NCI-H2196 (cell line): ENCODE measurements at regions not wholly inside any gene's neighbourhood (a gene's known extent, or its start where the extent isn't known, plus 50 kb on each side); places are given as distances from the start of the nearest gene placed in this dataset.
"Not testable (repeated sequence)": the region's sequence is repeated elsewhere in the genome, so short reads cannot be mapped to it uniquely, and the experiment has no call there.

Experiments
- DNase-seq: peaks from one replicate; lab custom pipeline; 2025; ENCODE audit not compliant: unreplicated experiment; lab: John Stamatoyannopoulos, UW

- DNase-seq, result not testable (repeated sequence)
Observed at GRCh38 chr10:35776557-35776956, 134.5 kb upstream of the FZD8 start.

DNA sequence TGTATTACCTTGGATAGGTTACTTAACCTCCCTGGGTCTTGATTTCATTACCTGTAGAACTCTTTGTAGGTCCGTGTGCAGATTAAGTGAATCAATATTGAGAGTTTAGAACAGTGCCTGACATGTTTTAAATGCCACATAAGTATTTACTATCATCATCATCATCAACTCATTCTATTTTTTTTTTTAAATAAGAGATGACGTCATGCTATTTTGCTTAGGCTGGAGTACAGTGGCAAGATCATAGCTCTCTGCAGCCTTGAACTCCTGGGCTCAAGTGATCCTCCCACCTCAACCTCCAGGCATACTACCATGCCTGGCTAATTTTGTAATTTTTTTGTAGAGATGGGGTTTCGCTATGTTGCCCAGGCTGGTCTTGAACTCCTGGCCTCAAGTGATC is 132.0 kb upstream of the FZD8 start:
- DNase-seq, result no peak

- DNase-seq, result no peak
Observed at GRCh38 chr10:35770817-35771355, 128.8 kb upstream of the FZD8 start.

GRCh38 chr10:35769795-35770194 is 127.7 kb upstream of the FZD8 start:
- no peak for DNase-seq

DNA sequence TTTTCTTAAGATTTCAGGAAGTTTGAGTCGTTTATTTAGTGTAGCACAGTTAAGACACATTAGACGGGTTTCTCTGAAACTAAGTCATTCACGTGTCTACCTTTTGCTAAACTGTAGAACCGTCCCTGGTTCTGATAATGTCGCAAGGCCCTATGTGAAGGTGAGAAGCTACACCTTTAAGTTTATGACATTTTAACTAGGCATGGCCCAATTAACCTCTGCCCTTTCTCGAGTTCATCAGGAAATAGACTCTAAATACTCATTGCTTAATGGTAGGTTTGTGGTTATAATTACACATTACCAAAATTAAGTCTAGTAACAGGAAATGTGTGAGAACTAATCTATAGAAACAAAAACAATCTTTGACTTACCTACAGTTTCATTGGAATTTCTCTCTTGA is 126.6 kb upstream of the FZD8 start:
- no peak for DNase-seq

- DNase-seq, result no peak
Observed at GRCh38 chr10:35768011-35768410, 125.9 kb upstream of the FZD8 start.

GRCh38 chr10:35765996-35766395 is 123.9 kb upstream of the FZD8 start:
- DNase-seq, result no peak

DNA sequence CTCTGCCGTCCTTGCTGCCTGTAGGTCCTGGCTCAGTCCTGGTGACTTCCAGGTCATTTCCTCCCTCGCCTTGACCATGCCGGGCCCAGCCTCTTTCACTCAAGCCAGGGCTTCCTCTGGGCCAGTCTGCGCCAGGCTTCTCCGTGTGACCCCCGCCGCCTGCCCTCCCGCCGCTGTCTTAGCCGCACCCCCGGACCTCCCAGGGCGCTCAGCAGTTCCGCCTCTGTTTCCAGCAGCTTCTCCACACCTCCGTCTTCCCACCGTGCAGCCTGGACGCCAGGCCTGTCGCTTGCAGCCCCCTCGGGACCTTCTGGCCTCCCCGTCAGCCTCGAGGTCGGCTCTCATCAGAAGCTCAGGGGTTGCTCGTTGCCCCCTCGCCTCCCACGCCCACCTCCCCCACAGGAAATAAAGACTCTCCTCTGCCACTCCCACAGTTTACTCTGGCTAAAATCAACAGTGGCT is 123.0 kb upstream of the FZD8 start:
- no peak for DNase-seq

GRCh38 chr10:35762311-35763030 is 120.4 kb upstream of the FZD8 start:
- DNase-seq, result no peak

DNA sequence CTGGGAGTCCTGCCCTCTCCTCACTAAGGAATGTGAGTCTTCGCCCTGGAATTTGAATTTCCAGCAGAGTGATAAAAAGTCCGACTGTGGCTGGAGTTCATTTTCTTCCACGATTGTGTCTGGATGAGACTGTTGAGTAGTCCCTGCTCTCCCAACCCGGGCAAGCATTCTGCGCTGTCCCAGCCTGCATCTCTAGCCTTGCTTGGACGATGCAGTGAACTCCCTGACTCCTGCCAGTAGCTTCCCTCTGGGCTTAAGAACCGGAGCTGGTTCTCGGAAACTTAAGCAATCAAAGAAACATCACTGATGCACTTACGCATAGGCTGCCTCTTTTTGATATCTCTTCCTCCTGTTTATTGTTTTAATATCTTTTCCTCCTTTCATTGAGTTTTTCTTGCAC is 116.0 kb upstream of the FZD8 start:
- DNase-seq, result no peak

GRCh38 chr10:35754519-35754918 is 112.4 kb upstream of the FZD8 start:
- DNase-seq, result no peak

DNA sequence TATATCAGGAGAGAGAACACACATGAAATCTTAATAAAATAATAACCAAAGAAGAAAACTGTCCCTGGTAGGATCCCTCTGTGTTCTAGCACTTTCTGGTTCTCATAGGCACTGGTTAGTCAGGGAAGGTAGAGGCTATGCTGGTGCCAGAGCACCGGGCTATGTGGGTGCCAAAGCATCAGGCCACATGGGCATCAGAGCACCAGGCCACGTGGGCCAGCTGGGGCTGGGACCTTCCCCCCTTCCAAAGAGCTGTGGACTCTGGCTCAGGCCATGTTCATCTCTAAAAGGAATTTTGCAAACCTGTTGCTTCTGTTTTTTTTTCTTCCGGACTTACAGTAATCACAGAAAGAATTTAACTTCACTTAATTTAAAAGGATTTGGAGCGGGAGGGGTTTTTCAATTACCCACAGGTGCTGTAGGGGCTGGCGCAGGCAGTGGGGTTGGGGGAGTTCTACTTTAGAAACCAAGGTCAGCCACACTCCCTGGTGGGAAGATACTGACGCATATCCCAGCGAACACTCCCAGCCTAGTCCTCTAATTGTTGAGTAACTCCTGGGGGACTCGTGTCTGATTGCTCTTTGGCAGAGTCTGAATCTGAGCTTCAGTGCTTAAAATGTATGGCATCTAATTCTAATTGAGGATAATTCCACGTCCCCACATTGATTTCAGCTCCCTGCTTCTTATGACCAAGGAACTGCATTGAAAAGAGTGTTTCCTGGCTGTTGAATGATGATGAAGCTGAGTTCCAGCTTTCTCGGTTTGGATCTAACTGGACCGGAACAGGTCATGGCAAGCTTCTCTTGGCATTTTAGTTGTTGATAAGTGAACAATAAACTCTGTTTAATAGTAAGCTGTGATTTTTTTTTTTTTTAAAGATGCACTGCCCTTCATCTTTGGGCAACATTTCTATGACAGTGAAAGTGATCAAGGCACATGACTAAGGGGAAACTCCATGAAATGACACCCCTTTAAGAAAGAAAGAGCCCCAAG is 110.7 kb upstream of the FZD8 start:
- no peak for DNase-seq

DNA sequence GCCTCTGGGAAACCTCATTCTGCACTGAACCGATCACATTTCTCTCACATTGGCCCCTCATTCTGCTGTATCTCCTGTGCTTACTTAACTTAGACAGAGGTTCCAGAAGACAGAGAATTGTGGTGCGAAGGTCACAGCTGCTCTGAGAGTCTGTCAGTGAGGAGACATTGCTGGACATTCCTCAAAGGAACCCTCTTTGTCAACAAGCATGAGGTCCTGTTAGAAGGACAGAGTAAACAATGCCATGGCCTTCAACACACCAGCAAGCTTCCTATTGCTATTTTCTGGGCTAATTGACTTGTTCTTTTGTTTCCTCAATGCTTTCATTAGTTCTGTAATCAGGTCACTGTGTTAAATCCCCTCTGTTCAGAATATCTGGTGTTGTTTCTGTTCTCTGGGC is 109.3 kb upstream of the FZD8 start:
- DNase-seq, result no peak

- DNase-seq, result no peak
Observed at GRCh38 chr10:35749230-35749629, 107.1 kb upstream of the FZD8 start.

DNA sequence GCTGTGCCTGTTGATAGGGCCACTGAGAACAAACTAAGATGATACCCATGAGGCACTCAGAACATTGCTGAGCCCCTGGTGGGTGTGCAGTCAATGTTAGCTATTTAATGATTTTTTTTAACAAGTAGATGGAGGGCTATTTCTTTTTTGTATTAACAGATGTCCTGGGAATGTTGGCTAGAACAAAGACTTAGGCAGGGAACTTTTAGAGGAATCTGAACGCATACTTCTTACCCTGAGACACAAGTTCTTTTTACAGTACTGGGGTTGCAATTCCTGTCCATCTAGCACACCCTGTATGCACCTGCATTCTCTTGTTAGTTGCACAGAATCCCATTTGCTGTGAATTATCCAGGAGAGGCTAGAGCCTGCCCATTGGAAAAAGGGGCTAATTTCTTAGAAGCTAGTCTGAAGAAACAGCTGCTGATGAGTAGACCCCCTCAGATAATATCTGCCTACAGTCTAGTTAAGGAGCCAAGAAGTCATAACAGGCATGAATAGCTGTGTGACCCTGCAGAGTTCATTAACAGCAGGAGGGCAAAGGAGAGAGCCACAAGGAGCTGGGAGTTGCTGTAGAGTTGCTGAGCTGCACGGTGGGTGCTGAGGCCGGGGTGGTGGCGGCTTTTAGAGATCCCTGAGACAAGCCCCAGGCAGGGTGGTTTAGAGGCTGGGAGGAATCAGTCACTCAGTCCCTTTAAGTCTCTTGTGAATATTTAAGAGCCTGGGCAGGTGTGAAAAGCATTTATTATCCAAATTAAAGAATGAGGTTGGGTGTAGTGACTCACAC is 103.7 kb upstream of the FZD8 start:
- DNase-seq, result no peak

DNA sequence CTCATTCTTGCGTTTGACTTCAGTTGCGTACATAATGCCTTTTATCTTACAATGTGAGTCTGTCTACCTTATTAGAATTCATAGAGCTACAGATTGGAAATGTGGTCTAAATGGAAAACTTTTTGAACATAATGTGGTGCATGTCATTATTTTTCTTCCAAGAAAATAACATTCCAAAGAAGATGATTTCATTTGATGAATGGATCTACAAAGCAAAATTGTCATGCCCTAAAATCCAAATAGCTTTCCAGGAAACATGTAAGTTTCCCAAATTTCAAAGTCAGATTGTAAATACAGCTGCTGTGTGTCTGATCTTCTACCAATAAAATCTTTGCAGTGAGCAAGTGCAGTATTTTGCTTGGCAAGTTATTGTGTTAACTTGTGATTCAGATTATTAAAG is 101.8 kb upstream of the FZD8 start:
- no peak for DNase-seq

- no peak for DNase-seq
Observed at GRCh38 chr10:35743351-35743750, 101.3 kb upstream of the FZD8 start.

DNA sequence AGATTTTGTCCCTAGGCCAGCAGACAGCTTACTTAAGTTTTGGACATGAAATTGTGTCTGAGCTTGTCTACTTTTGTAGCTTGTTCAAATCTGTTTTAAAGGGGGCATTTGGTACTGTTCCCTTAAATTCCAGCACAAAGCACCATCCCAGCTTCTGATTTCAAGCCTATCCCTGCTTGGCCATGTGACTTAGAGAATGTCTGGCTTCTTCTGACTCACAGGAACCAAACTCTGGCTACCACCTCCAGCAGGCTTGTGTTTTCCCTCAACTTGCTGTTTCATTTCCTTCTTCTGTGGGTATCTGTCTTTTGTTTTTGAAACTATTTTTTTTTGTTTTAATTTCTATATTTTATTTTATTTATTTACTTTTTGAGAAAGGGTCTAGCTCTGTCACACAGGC is 97.9 kb upstream of the FZD8 start:
- no peak for DNase-seq

DNA sequence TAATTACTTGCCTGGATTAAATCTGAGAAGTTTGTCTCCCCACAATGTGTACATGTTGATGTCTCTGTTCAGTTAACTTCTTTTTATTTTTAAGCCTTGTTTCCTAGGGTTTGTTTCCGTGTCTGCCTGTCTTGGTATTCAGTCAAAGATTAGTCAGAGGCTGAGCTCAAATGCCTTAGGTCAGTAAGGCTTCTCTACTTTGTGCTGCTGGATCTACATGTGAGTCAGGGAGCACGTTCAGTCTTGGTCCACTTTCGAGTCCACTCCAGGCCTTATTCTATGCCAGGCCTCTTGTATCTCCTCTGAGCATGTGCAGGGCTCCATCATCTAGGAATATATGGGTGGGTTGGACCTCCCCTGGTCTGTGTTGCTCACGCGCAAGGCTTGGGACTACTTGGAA is 93.3 kb upstream of the FZD8 start:
- DNase-seq, result no peak

GRCh38 chr10:35731828-35732227 is 89.7 kb upstream of the FZD8 start:
- no peak for DNase-seq

DNA sequence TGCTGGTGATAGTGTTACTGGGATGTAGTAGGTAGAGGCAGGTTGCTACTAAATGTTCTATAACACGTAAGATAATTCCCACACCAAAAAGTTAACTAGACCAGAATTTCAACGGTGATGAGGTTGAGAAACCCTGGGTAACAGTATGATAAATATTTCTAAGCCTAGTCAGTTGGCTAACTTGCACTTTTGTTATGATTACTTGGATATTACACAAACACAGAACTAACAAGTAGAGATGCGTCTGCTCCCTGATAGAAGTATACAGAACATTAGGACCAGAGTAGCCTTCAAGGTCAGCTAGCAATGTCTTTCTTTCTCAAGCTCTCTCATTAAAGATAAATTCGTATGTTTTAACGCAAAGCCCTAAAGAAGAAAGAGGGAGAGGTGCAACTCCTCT is 86.2 kb upstream of the FZD8 start:
- no peak for DNase-seq
